PFSK-1 (cell line): ENCODE measurements at regions not wholly inside any gene's neighbourhood (a gene's known extent, or its start where the extent isn't known, plus 50 kb on each side); places are given as distances from the start of the nearest gene placed in this dataset.

Experiments used
- FOXP2 ChIP-seq: optimal IDR thresholded peaks from 2 replicates; pipeline ENCODE3; 2011; ENCODE audit warnings: borderline replicate concordance, control low read depth, inconsistent platforms; ENCODE audit not compliant: insufficient read depth; ENCODE audit errors: extremely low read length, extremely low read depth
- POLR2AphosphoS5 ChIP-seq: IDR thresholded peaks from 2 replicates; pipeline ENCODE4 v1.6.1; 2012; ENCODE audit warnings: low read depth, mild to moderate bottlenecking, control low read depth, low read length, moderate library complexity
- REST ChIP-seq, 2 experiments: IDR thresholded peaks; 2 replicates each; pipeline versions ENCODE4 v1.6.1 to v1.8.0; 2011 to 2012; ENCODE audit warnings: low read depth in 2 of 2, low read length in 2 of 2, control low read depth in 1 of 2, inconsistent platforms in 1 of 2, mild to moderate bottlenecking in 1 of 2, moderate library complexity in 1 of 2; ENCODE audit not compliant: insufficient read depth in 1 of 2
- SIN3A ChIP-seq: IDR thresholded peaks from 2 replicates; pipeline ENCODE4 v1.6.1; 2012; ENCODE audit warnings: mild to moderate bottlenecking, low read length, moderate library complexity, borderline replicate concordance; ENCODE audit not compliant: insufficient read depth
- TAF1 ChIP-seq: IDR thresholded peaks from 2 replicates; pipeline ENCODE4 v1.6.1; 2012; ENCODE audit warnings: low read length, control low read depth, borderline replicate concordance; ENCODE audit not compliant: insufficient read depth

GRCh38 chr21:25328736-25329135, 278.5 kb downstream of the MRPL39 start:
- no peak for TF ChIP-seq REST (IDR thresholded peaks at IDR 0.05; ENCODE audit: insufficient read depth in 1 of 2, low read depth in 2 of 2, low read length in 2 of 2)
- TF ChIP-seq POLR2AphosphoS5 = no peak
- no peak for TF ChIP-seq SIN3A
- TF ChIP-seq TAF1 = no peak
- TF ChIP-seq FOXP2 = no peak

GRCh38 chr21:25326181-25326580, 281.1 kb downstream of the MRPL39 start:
- TF ChIP-seq FOXP2 = no peak
- no peak for TF ChIP-seq SIN3A
- TF ChIP-seq TAF1 = no peak

GRCh38 chr21:25324666-25325065, 282.6 kb downstream of the MRPL39 start:
- TF ChIP-seq FOXP2 (no peak), POLR2AphosphoS5 (no peak), REST (IDR thresholded peaks at IDR 0.05; ENCODE audit: insufficient read depth in 1 of 2, low read depth in 2 of 2, low read length in 2 of 2) (no peak), TAF1 (no peak), SIN3A (no peak)

- TF ChIP-seq POLR2AphosphoS5 (no peak), REST (IDR thresholded peaks at IDR 0.05; ENCODE audit: insufficient read depth in 1 of 2, low read depth in 2 of 2, low read length in 2 of 2) (no peak), FOXP2 (no peak), SIN3A (no peak), TAF1 (no peak)
These were observed 283.8 kb downstream of the MRPL39 start for GRCh38 chr21:25323356-25323949.

- TF ChIP-seq REST (IDR thresholded peaks at IDR 0.05; ENCODE audit: insufficient read depth in 1 of 2, low read depth in 2 of 2, low read length in 2 of 2) (no peak), SIN3A (no peak), FOXP2 (no peak), TAF1 (no peak), POLR2AphosphoS5 (no peak)
These were observed 293.0 kb downstream of the MRPL39 start for GRCh38 chr21:25314247-25314646.
